ENCODE measurements at regions not wholly inside any gene's neighbourhood (a gene's known extent, or its start where the extent isn't known, plus 50 kb on each side); places are given as distances from the start of the nearest gene placed in this dataset.
"Not testable (repeated sequence)": the region's sequence is repeated elsewhere in the genome, so short reads cannot be mapped to it uniquely, and the experiment has no call there.

DNA sequence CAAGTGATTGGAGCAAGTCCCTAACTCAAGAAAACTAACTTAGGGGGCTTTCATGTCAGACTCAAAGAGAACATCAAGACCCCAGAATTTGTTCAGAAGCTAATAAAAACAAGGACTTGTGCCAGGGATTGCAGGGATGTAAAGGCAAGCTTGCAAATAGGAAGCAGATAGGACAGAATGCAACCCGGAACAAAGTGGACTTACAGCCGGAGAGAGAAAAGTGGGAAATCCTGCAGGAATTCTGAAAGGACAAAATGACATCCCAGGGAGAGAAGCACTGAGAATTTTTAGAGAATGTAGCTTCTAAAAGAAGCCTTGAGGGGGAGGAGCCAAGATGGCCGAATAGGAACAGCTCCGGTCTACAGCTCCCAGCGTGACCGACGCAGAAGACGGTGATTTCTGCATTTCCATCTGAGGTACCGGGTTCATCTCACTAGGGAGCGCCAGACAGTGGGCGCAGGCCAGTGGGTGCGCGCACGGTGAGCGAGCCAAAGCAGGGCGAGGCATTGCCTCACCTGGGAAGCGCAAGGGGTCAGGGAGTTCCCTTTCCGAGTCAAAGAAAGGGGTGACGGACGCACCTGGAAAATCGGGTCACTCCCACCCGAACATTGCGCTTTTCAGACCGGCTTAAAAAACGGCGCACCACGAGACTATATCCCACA lies 195.6 kb upstream of the G2E3 start:
- DNase-seq (ENCODE audit: low spot score) = not testable (repeated sequence)

- DNase-seq (ENCODE audit: low spot score) = no peak
Observed at GRCh38 chr14:30369502-30370180, 189.3 kb upstream of the G2E3 start.

DNA sequence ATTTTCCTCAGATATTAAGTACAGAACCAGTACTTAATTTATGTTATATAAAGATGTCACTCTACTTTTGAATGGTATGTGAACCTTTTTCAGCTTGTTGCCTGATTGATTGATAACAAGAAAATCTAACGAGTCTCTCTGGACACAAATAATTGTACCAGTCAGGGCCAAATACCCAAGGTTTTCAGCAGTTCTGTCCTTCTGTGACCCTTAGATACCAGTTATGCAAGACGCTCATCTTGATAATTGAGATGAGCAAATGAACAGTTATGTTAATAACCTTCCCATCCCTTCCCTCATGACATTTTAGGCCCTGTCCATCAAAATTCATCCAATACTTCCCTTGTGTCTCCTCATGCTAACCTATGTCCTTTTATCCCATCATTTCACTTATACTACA lies 185.9 kb upstream of the G2E3 start:
- DNase-seq (ENCODE audit: low spot score) = no peak

- no peak for DNase-seq (ENCODE audit: low spot score)
Observed at GRCh38 chr14:30373526-30373925, 185.4 kb upstream of the G2E3 start.

GRCh38 chr14:30375296-30375892 lies 183.6 kb upstream of the G2E3 start:
- DNase-seq (ENCODE audit: low spot score) = no peak

GRCh38 chr14:30381861-30382480 lies 177.0 kb upstream of the G2E3 start:
- DNase-seq (ENCODE audit: low spot score) = no peak

GRCh38 chr14:30385925-30386324 lies 173.0 kb upstream of the G2E3 start:
- DNase-seq (ENCODE audit: low spot score) = no peak

DNA sequence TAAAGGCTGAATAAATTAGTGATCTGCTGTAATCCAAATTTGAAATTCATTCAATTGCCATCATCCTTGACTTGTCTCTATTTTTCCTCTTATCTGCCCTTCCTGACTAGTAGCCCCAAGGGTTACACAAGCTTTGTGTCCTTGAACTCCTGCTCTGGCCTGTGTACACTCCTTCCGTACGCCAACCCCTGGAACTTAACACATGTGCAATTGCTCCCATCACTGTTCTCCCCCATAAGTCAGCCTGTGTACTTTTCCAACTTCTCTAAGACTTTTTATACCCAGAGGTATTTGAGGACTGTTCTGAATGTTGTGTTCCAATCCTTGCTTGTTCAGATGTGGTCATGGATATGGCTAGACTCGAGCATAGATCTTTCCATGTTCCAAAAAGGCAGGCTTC lies 171.1 kb upstream of the G2E3 start:
- DNase-seq (ENCODE audit: low spot score) = no peak

DNA sequence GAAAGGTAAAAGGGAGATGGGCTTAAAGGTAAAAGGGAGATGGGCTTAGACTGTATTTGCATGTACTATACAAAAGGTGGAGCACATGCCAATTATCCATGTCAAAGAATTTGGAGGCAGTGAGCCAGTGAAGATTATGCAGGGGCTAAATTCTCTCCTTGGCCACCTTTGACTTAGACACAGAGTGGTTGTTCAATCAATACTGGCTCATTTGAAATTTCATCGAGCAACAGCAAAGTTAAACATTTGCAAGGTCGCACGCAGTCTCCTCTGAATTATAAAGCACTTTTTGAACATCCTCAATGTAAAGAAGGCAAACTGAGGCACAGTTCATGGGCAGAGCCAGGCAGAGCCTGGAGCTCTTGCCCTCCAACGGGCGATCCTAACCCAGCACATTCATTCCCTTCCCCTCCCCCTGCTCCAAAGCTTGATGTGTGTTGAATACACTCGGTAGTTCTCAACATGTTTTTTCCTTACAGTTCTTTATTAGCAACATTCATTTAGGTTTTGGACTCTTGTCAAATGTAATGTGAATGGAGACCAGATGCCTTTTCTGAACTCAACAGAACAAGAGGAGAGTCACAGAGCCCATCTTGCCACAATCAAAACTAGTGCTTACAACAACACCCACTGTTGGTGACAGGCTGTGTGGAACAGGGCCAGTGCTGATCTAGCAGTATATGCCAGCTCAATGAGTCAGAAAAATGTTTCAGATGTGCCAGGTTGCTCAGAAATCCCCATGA lies 169.7 kb upstream of the G2E3 start:
- no peak for DNase-seq (ENCODE audit: low spot score)

DNA sequence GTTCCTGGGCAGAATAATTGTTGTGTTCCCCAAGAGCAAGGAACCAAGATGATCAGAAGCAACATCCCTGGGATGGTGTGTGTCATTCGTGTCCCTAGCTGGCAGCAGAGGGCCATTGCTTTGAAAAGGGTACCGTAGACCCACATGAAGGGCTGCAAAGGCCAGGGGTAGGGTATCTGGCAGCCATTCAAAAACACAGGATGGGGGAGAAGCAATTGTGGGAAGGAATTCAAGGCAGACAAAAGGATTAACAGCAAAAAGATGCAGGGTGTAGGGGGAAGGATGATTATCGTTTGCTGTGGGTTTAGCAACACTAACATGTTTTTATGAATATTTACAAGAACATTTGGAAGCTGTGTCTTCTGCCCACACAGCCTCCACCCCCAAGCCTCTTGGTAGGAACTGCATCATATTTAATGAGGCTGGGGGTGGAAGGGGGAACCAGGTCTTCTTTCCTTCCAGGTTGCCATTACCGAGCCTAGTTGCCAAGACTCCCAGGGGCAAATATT lies 169.0 kb upstream of the G2E3 start:
- DNase-seq (ENCODE audit: low spot score) = no peak

DNA sequence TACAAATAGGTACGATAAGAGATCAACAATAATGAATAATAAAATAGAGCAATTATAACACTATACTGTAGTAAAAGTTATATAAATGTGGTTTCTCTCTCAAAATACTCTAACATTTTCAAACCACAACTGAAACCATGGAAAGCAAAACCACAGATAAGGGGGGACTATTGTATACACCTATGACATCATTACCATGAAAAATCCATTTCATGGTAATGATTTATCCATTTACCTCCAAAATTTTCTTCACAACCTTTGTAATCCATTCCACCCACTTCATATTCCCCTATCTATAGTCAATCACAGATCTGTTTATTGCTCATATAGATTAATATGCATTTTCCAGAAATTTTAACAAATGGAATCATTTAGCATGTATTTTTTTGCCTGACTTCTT lies 163.9 kb upstream of the G2E3 start:
- no peak for DNase-seq (ENCODE audit: low spot score)

GRCh38 chr14:30402846-30403245 lies 156.1 kb upstream of the G2E3 start:
- DNase-seq (ENCODE audit: low spot score) = no peak

DNA sequence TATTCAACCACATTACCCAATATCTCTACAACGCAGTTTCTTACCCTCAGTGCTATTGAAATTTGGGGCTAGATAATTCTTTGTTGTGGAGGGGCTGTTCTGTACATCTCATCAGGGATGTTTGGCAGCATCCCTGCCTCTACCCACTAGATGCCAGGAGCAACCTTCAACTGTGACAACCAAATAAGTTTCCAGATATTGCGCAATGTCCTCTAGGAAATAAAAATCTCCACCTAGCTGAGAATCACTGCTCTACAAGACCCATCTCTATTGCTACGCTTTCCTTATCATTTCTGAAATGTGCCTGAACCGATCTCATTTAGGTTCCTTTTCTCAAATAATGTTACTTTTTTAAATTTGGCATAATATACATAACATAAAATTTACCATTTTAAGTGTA lies 155.2 kb upstream of the G2E3 start:
- DNase-seq (ENCODE audit: low spot score) = no peak

DNA sequence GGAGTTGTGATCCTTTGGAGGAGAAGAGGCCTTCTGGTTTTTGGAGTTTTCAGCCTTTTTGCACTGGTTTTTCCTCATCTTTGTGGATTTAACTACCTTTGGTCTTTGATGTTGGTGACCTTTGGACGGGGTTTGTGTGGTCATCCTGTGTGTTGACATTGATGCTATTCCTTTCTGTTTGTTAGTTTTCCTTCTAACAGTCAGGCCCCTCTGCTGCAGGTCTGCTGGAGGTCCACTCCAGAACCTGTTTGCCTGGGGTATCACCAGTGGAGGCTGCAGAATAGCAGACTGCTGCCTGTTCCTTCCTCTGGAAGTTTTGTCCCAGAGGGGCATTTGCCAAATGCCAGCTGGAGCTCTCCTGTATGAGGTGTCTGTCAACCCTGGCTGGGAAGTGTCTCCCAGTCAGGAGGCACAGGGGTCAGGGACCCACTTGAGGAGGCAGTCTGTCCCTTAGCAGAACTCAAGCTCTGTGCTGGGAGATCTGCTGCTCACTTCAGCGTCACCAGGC lies 149.4 kb upstream of the G2E3 start:
- DNase-seq (ENCODE audit: low spot score) = not testable (repeated sequence)

- DNase-seq (ENCODE audit: low spot score) = no peak
Observed at GRCh38 chr14:30410986-30411385, 148.0 kb upstream of the G2E3 start.

GRCh38 chr14:30413184-30413583 lies 145.8 kb upstream of the G2E3 start:
- DNase-seq (ENCODE audit: low spot score) = not testable (repeated sequence)

- no peak for DNase-seq (ENCODE audit: low spot score)
Observed at GRCh38 chr14:30417121-30417520, 141.8 kb upstream of the G2E3 start.

GRCh38 chr14:30417999-30418398 lies 141.0 kb upstream of the G2E3 start:
- DNase-seq (ENCODE audit: low spot score) = no peak

GRCh38 chr14:30419037-30419436 lies 139.9 kb upstream of the G2E3 start:
- no peak for DNase-seq (ENCODE audit: low spot score)

DNA sequence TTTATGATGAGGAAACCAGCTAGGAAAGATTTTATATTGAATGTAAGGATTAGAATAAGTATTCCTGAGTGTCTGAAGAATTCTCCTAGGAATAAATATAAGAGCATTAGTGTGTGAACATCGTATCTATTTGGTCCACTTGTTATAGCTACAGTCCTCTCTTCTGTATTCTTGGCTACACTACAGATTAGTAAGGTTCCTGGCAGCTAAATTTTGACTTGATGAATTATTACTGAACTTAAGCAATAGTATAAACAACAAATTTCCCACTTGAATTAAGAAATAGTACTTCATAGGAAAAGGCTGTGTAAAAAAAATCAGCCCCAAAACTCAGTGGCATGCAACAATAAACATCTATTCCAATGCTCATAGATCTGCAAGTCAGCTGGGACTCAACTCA lies 138.4 kb upstream of the G2E3 start:
- no peak for DNase-seq (ENCODE audit: low spot score)

DNA sequence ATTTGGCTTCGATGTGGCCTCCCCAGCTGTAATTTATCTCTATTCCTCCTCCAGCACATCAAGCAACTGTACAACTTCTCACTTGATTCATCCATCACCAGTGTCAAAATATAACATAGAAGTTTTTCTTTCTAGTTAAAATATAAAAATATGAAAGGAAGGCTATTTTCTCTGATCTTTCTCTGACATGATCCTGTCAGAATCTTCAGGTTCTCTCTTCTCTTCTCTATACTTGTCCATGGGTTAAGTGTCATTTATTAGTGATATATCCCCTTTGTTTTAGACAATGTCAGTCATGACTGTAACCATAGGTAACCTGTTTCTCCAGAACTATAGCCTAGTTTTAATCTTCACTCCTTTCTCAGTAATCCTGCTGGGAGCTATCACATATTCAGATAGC lies 132.5 kb upstream of the G2E3 start:
- no peak for DNase-seq (ENCODE audit: low spot score)

- no peak for DNase-seq (ENCODE audit: low spot score)
Observed at GRCh38 chr14:30427401-30427800, 131.6 kb upstream of the G2E3 start.

Data from left forelimb (tissue), 1 donor.